Stimulated activated CD8-positive, alpha-beta memory T cell treated with anti-CD3 and anti-CD28 coated beads, Interleukin-4, amount 100 ng/mL, for 1 hour (primary cell): ENCODE measurements at regions not wholly inside any gene's neighbourhood (a gene's known extent, or its start where the extent isn't known, plus 50 kb on each side); places are given as distances from the start of the nearest gene placed in this dataset.
"Not testable (repeated sequence)": the region's sequence is repeated elsewhere in the genome, so short reads cannot be mapped to it uniquely, and the experiment has no call there.

ENCODE experiments used
- DNase-seq, 2 donors: peaks; one replicate each; pipeline ENCODE4 v3.0.0-alpha.2; 2020; ENCODE audit warnings: low read depth in 2 of 2, low spot score in 1 of 2

- no peak for DNase-seq
These were observed 244.4 kb upstream of the FOXN3 start for GRCh38 chr14:89661392-89661791.

GRCh38 chr14:89660625-89661233 is 243.7 kb upstream of the FOXN3 start:
- not testable (repeated sequence) for DNase-seq

GRCh38 chr14:89660166-89660565 is 243.1 kb upstream of the FOXN3 start:
- DNase-seq = no peak

GRCh38 chr14:89658977-89659670 is 242.1 kb upstream of the FOXN3 start:
- no peak for DNase-seq

- no peak for DNase-seq
These were observed 240.0 kb upstream of the FOXN3 start for GRCh38 chr14:89657014-89657413.

- no peak for DNase-seq
These were observed 238.0 kb upstream of the FOXN3 start for GRCh38 chr14:89654998-89655397.

- DNase-seq = no peak
These were observed 235.3 kb upstream of the FOXN3 start for GRCh38 chr14:89652352-89652751.

- DNase-seq = no peak
These were observed 234.8 kb upstream of the FOXN3 start for GRCh38 chr14:89651805-89652204.

- DNase-seq = no peak
These were observed 233.3 kb upstream of the FOXN3 start for GRCh38 chr14:89650077-89650978.

GRCh38 chr14:89649451-89650075 is 232.5 kb upstream of the FOXN3 start:
- DNase-seq = no peak

- DNase-seq = no peak
These were observed 231.9 kb upstream of the FOXN3 start for GRCh38 chr14:89648924-89649323.

- no peak for DNase-seq
These were observed 231.5 kb upstream of the FOXN3 start for GRCh38 chr14:89648510-89648909.

GRCh38 chr14:89646971-89647370 is 229.9 kb upstream of the FOXN3 start:
- DNase-seq = no peak

GRCh38 chr14:89644641-89645040 is 227.6 kb upstream of the FOXN3 start:
- DNase-seq = no peak

- DNase-seq = no peak
These were observed 224.6 kb upstream of the FOXN3 start for GRCh38 chr14:89641495-89642175.

- DNase-seq = no peak
These were observed 223.1 kb upstream of the FOXN3 start for GRCh38 chr14:89640141-89640540.

- no peak for DNase-seq
These were observed 222.7 kb upstream of the FOXN3 start for GRCh38 chr14:89639687-89640086.

GRCh38 chr14:89638891-89639290 is 221.9 kb upstream of the FOXN3 start:
- DNase-seq = no peak

GRCh38 chr14:89637581-89637980 is 220.5 kb upstream of the FOXN3 start:
- DNase-seq = no peak

- no peak for DNase-seq
These were observed 218.6 kb upstream of the FOXN3 start for GRCh38 chr14:89635615-89636014.

- DNase-seq = no peak
These were observed 217.0 kb upstream of the FOXN3 start for GRCh38 chr14:89634037-89634436.
